ENCODE measurements at regions not wholly inside any gene's neighbourhood (a gene's known extent, or its start where the extent isn't known, plus 50 kb on each side); places are given as distances from the start of the nearest gene placed in this dataset.
A peak's percentile ranks its signal among the peaks of the same experiment; 100 is the strongest.

- Mint-ChIP-seq H3K27me3 (ENCODE audit: low read depth in 3 of 3) (peaks cover 2 to 3% (median 3%) of the 10 kb centered on the region in 3 donors), H3K4me1 (no peaks in the 10 kb centered on the region), H3K36me3 (peaks cover 4 to 10% (median 6%) of the 10 kb centered on the region in 3 donors), H3K9me3 (peaks cover 0 to 2% (median 0%) of the 10 kb centered on the region in 6 donors), H3K4me3 (no peak overlapping the region), H3K27ac (no peak overlapping the region)
- DNase-seq: no peak
Measured at GRCh38 chr20:39170896-39171463, 208.8 kb downstream of the DHX35 start.

- Mint-ChIP-seq H3K9me3 (no peaks in the 10 kb centered on the region), H3K27ac (no peak overlapping the region), H3K4me1 (no peaks in the 10 kb centered on the region), H3K36me3 (peaks cover 2 to 11% (median 4%) of the 10 kb centered on the region in 3 donors), H3K4me3 (no peak overlapping the region), H3K27me3 (ENCODE audit: low read depth in 3 of 3) (peaks cover 0 to 5% (median 0%) of the 10 kb centered on the region in 3 donors)
- no peak for DNase-seq
Measured at GRCh38 chr20:39165099-39165498, 203.0 kb downstream of the DHX35 start.

- DNase-seq: no peak
- Mint-ChIP-seq H3K27me3 (ENCODE audit: low read depth in 3 of 3) (peaks cover 0 to 5% (median 0%) of the 10 kb centered on the region in 3 donors), H3K27ac (no peak overlapping the region), H3K9me3 (no peaks in the 10 kb centered on the region), H3K4me3 (no peak overlapping the region), H3K36me3 (peaks cover 4 to 11% (median 6%) of the 10 kb centered on the region in 3 donors), H3K4me1 (no peaks in the 10 kb centered on the region)
Measured at GRCh38 chr20:39164642-39165041, 202.5 kb downstream of the DHX35 start.

- Mint-ChIP-seq H3K4me1 (no peaks in the 10 kb centered on the region), H3K4me3 (no peak overlapping the region), H3K27ac (no peak overlapping the region), H3K36me3 (peaks cover 3 to 11% (median 5%) of the 10 kb centered on the region in 3 donors), H3K27me3 (ENCODE audit: low read depth in 3 of 3) (peaks cover 0 to 5% (median 0%) of the 10 kb centered on the region in 3 donors), H3K9me3 (no peaks in the 10 kb centered on the region)
- no peak for DNase-seq
Measured at GRCh38 chr20:39163993-39164392, 201.8 kb downstream of the DHX35 start.

DNA sequence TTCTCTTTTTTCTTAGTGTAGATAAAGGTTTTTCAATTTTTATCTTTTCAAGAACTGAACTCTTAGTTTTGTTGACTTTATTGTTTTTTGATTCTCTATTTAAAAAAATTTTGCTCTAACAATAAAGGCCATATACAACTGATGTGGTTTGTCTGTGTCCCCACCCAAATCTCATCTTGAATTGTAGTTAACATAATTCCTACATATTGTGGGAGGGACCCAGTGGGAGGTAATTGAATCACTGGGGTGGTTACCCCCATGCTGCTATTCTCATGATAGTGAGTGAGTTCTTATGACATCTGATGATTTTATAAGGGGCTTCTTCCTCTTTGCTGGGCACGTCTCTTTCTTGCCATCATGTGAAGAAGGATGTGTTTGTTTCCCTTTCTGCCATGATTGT, 199.8 kb downstream of the DHX35 start:
- Mint-ChIP-seq H3K9me3 (no peaks in the 10 kb centered on the region), H3K27ac (no peak overlapping the region), H3K27me3 (ENCODE audit: low read depth in 3 of 3) (peaks cover 0 to 5% (median 2%) of the 10 kb centered on the region in 3 donors), H3K4me3 (no peak overlapping the region), H3K36me3 (peaks cover 3 to 9% (median 7%) of the 10 kb centered on the region in 3 donors), H3K4me1 (no peaks in the 10 kb centered on the region)
- DNase-seq: no peak

DNA sequence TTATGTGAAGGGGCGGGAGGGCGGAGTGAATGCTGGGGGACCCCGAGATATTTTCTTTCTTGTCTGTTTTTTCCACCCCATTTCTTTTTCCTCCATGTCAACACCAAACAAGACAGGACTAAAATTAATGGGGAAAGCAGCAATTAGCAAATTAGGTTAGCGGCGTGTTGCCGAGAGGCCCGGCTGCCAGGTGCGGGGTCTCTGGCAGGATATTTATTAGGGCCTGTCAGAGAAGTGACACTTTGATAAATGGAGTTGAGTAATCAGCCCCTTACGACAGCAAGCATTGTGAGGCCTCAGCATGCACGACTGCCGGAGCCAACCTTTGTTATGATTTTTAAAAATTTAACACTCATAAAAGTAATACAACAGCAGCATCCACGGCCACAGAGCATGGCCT, 193.8 kb downstream of the DHX35 start:
- H3K4me3 Mint-ChIP-seq: no peak overlapping the region
- no peak for DNase-seq
- H3K4me1 Mint-ChIP-seq: peaks cover 0 to 5% of the 10 kb centered on the region in 2 donors
- H3K27me3 Mint-ChIP-seq (ENCODE audit: low read depth in 3 of 3): peaks cover 0 to 8% (median 6%) of the 10 kb centered on the region in 3 donors
- H3K36me3 Mint-ChIP-seq: peaks cover 0 to 16% (median 3%) of the 10 kb centered on the region in 3 donors
- no peaks in the 10 kb centered on the region for H3K9me3 Mint-ChIP-seq
- no peak overlapping the region for H3K27ac Mint-ChIP-seq

DNA sequence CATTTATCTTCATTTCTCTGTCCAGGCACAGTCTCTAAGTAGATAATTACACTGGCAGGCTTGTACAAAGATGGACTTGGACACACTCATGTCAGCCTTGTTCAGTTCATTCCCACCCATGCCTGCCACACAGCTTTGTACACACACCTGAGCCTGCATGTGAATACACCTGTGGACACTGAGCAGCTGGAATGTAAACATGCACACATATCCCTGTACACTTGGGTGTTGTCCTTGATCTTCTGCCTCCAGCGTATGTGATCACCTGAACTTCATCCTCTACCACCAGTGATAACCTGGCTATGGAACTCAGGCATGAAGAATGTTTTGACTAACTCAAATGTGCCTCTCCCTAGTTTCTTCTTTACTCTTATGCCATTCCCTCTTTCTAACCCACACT, 190.6 kb downstream of the DHX35 start:
- Mint-ChIP-seq H3K4me1 (peaks cover 0 to 5% of the 10 kb centered on the region in 2 donors), H3K27ac (no peak overlapping the region), H3K9me3 (no peaks in the 10 kb centered on the region), H3K4me3 (no peak overlapping the region), H3K36me3 (peaks cover 0 to 7% (median 0%) of the 10 kb centered on the region in 3 donors), H3K27me3 (ENCODE audit: low read depth in 3 of 3) (peaks cover 0 to 4% (median 4%) of the 10 kb centered on the region in 3 donors)
- no peak for DNase-seq

DNA sequence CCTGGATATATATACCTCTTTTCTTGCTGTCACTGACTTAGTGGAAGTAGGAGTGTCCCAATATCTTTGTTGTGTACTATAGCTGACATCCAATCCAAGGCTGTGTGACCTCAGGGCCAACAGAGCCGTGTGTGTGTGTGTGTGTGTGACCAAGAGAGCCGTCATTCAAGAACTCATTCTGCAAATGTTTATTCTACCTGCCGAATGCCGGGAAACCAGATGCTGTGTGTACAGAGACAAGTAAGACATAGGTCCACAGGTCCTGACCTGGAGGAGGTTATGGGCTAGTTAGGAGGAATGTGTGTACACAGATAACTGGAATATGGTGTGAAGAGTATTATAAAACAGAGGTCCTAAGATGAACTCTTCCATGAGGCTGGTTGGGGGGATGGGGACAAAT, 190.0 kb downstream of the DHX35 start:
- no peaks in the 10 kb centered on the region for H3K9me3 Mint-ChIP-seq
- H3K27me3 Mint-ChIP-seq (ENCODE audit: low read depth in 3 of 3): peaks cover 0 to 4% (median 4%) of the 10 kb centered on the region in 3 donors
- DNase-seq: no peak
- H3K4me1 Mint-ChIP-seq: peaks cover 0 to 5% of the 10 kb centered on the region in 2 donors
- no peak overlapping the region for H3K27ac Mint-ChIP-seq
- peaks cover 0 to 7% (median 0%) of the 10 kb centered on the region in 3 donors for H3K36me3 Mint-ChIP-seq
- no peak overlapping the region for H3K4me3 Mint-ChIP-seq

DNA sequence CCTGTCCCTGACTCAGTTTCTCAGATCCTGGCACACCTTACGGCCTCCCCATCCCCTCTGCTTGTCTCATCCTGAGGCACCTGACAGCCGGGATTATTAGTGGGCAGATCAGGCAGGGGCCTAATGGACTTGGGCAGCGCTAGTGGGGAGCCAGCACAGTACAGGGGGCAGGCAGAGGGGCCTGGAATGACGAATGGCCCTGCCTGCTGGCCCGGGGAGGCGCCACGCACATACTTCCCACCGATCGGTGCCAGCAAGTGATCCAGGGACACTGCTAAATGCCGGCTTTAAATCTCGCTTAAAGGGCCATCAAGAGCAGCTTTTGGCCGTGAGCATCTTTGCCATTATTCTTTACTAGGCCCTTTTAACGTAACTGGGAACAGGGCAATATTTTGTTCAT, 188.4 kb downstream of the DHX35 start:
- Mint-ChIP-seq H3K27ac (no peak overlapping the region), H3K4me1 (peaks cover 0 to 1% of the 10 kb centered on the region in 2 donors), H3K4me3 (no peak overlapping the region), H3K36me3 (peaks cover 0 to 7% (median 0%) of the 10 kb centered on the region in 3 donors), H3K27me3 (ENCODE audit: low read depth in 3 of 3) (peaks cover 0 to 4% (median 4%) of the 10 kb centered on the region in 3 donors), H3K9me3 (no peaks in the 10 kb centered on the region)
- no peak for DNase-seq

- Mint-ChIP-seq H3K4me1 (peaks cover 2 to 6% of the 10 kb centered on the region in 2 donors), H3K36me3 (peaks cover 3 to 4% (median 3%) of the 10 kb centered on the region in 3 donors), H3K4me3 (no peak overlapping the region), H3K27me3 (ENCODE audit: low read depth in 3 of 3) (peaks cover 2 to 3% (median 2%) of the 10 kb centered on the region in 3 donors), H3K27ac (no peak overlapping the region), H3K9me3 (peaks cover 0 to 4% (median 0%) of the 10 kb centered on the region in 6 donors)
- no peak for DNase-seq
Measured at GRCh38 chr20:39146394-39146793, 184.2 kb downstream of the DHX35 start.

DNA sequence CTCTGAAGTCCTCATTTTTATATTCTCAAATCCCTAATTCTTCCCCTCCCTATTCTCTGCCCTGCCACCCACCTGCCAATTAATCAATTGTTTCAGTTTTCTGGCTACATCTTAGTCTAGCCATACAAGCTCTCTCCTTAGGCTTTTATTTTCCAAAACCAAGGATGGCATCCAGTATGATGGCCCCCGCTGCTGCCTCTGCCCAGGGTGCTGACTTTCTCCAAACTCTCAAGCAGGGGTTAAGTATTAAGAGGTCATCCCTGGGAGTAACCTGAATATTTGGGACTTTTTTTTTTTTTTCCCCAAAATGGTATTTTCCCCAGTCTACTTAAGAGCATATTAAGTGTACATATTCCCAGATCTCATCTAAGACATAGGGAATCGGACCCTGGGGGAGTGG, 183.8 kb downstream of the DHX35 start:
- peaks cover 2 to 6% of the 10 kb centered on the region in 2 donors for H3K4me1 Mint-ChIP-seq

GRCh38 chr20:39144757-39145156, 182.6 kb downstream of the DHX35 start:
- peaks cover 0 to 3% (median 2%) of the 10 kb centered on the region in 3 donors for H3K27me3 Mint-ChIP-seq (ENCODE audit: low read depth in 3 of 3)
- no peak overlapping the region for H3K4me3 Mint-ChIP-seq
- peaks cover 3 to 4% (median 3%) of the 10 kb centered on the region in 3 donors for H3K36me3 Mint-ChIP-seq
- H3K27ac Mint-ChIP-seq: no peak overlapping the region
- H3K9me3 Mint-ChIP-seq: peaks cover 0 to 4% (median 0%) of the 10 kb centered on the region in 6 donors
- H3K4me1 Mint-ChIP-seq: peaks cover 2 to 6% of the 10 kb centered on the region in 2 donors
- no peak for DNase-seq

More for the DNA sequence above, 183.8 kb downstream of the DHX35 start:
- no peak for DNase-seq
- Mint-ChIP-seq H3K27me3 (ENCODE audit: low read depth in 3 of 3) (peaks cover 0 to 3% (median 2%) of the 10 kb centered on the region in 3 donors), H3K4me3 (no peak overlapping the region), H3K36me3 (peaks cover 3 to 4% (median 3%) of the 10 kb centered on the region in 3 donors), H3K27ac (no peak overlapping the region), H3K9me3 (peaks cover 0 to 4% (median 0%) of the 10 kb centered on the region in 6 donors)

- H3K9me3 Mint-ChIP-seq: peaks cover 0 to 4% (median 0%) of the 10 kb centered on the region in 6 donors
- H3K27ac Mint-ChIP-seq: no peak overlapping the region
- H3K27me3 Mint-ChIP-seq (ENCODE audit: low read depth in 3 of 3): peaks cover 0 to 3% (median 2%) of the 10 kb centered on the region in 3 donors
- no peak for DNase-seq
- peaks cover 3 to 4% (median 3%) of the 10 kb centered on the region in 3 donors for H3K36me3 Mint-ChIP-seq
- peaks cover 2 to 6% of the 10 kb centered on the region in 2 donors for H3K4me1 Mint-ChIP-seq
- H3K4me3 Mint-ChIP-seq: peak overlapping the region in 1 of 5 donors; percentile 34
Measured at GRCh38 chr20:39142407-39143096, 180.4 kb downstream of the DHX35 start.

GRCh38 chr20:39137299-39137698, 175.2 kb downstream of the DHX35 start:
- Mint-ChIP-seq H3K4me3 (no peak overlapping the region), H3K27ac (no peak overlapping the region), H3K36me3 (peaks cover 3 to 7% (median 4%) of the 10 kb centered on the region in 3 donors), H3K27me3 (ENCODE audit: low read depth in 3 of 3) (peaks cover 0 to 4% (median 2%) of the 10 kb centered on the region in 3 donors), H3K9me3 (no peaks in the 10 kb centered on the region), H3K4me1 (no peaks in the 10 kb centered on the region)
- DNase-seq: no peak
